GM19463 (cell line): ENCODE measurements at regions not wholly inside any gene's neighbourhood (a gene's known extent, or its start where the extent isn't known, plus 50 kb on each side); places are given as distances from the start of the nearest gene placed in this dataset.
"Not testable (repeated sequence)": the region's sequence is repeated elsewhere in the genome, so short reads cannot be mapped to it uniquely, and the experiment has no call there.

Source experiments
- ATAC-seq: cut with Tn5 transposase; IDR thresholded peaks from one replicate; pipeline ENCODE4 v1.9.1; 2021; ENCODE audit warnings: mild to moderate bottlenecking, moderate library complexity; ENCODE audit not compliant: unreplicated experiment

GRCh38 chrX:3881255-3881895 is 167.9 kb upstream of the PRKX start:
- ATAC-seq = peak; percentile 36

- not testable (repeated sequence) for ATAC-seq
These were observed 162.9 kb upstream of the PRKX start for GRCh38 chrX:3876393-3876792.

DNA sequence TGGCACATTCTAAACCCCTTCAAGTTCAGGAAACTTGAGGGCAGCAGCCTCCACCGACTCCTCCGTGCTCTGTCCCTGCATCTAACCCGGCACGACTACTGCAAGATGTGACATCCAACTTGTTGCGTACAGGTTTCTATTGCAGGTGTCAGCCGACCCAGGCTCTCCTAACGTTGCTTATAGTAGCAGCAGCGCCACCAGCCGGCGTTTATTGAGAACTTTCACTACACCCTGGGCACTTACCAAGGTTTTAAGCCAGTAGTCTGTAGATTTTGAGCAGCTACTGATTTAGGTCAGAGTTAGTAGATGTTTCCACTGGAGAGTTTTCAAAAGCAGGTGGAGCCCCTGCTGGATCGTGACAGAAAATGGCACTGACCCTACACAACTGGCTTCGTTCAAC is 162.2 kb upstream of the PRKX start:
- ATAC-seq = not testable (repeated sequence)

DNA sequence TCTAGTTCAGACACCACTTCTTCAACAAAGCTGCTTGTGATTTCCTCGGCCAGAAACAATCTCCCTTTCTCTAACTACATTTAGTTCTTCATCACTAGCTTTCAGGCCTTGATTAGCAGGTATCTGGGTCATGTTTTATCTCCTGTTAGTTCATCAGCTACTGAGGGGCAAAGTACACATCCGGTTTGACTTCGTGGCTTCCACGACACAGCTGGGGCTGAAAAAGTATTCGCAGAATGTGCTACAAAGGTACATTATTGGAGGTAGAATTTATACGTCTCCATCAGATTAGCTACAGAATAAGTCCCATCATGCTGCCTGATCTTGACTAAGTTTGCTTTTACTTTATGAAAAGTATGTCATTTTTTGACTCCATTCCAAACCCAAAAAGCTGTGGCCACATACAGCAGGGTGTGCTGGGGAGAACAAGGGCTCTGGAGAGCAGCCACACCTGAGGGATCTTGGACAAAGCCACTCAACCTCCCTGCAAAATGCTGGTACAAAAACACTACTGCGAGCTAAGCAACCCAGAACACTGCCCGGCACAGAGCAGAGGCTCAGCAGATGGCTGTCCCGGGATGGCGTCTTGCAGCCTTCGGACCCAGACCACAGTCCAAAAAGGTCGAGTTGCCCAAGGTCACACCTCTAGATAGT is 158.9 kb upstream of the PRKX start:
- ATAC-seq = not testable (repeated sequence)

DNA sequence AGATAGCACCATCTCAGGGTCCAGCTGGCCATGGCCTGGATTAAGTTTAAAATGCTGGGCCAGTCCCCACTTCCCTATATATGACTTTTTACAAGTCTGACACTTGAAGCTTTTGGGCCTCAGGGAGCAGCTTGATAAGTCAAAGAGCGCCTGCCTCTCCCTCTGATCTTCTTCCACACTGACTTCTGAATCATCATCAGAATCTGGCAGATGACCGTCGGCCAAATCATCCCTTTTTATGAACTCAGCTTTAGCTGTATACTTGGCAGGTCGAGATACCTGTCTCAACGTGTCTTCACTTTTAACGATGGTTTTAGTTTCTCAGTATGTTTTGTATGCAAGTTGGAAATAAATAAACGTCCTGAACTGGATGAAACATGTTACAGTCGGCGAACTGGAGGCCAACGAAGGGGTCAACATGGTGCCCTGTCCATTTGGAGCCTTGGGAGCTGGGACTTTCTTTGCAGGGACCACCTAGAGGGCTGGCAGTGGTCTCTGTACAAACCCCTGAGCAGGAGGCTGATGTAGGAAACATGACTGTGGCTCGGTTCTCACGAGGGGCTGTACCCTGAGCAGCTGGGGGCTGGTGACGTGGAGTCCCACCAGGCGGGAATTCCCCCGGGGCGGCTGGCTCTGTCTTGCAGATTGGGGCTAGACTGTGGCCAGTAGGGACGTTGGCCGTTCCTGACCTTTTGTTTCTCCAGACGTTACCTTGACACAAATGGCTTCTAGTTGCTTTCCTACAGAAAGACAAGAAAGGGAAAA is 153.8 kb upstream of the PRKX start:
- not testable (repeated sequence) for ATAC-seq

- ATAC-seq = not testable (repeated sequence)
These were observed 144.9 kb upstream of the PRKX start for GRCh38 chrX:3858332-3858731.

DNA sequence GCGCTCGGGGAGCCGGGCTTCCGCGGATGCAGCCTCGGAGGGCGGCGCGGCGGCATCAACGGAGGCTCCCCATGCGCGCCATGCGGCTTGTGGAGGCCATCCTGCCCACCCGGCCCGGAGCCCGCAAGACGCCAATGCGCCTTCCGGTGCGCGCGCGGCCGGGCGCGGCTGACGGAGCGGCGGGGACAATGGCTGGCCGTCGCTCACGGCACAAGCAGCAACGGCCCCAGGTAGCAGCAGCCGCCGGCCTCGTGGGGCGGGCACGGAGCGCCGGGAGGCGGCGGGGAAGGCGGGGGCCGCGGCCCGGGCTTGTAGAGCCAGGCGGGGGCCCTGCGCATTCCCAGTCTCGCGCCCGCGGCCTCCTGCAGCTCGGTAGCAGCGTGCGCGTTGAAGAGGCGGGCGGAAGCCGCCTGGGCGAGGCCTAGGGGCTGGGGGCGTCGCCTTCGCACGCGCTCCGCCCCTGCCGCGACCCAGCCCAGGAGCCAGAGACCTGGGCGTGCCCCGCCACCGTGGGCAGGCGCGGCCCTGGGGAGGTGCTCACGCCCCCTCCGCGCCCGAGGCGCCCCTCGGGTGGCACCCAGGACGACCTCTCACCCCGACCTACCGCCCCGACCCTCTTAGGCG is 130.2 kb upstream of the PRKX start:
- ATAC-seq = peak; percentile 89

GRCh38 chrX:3842822-3843521 is 129.5 kb upstream of the PRKX start:
- peak; percentile 50 for ATAC-seq

DNA sequence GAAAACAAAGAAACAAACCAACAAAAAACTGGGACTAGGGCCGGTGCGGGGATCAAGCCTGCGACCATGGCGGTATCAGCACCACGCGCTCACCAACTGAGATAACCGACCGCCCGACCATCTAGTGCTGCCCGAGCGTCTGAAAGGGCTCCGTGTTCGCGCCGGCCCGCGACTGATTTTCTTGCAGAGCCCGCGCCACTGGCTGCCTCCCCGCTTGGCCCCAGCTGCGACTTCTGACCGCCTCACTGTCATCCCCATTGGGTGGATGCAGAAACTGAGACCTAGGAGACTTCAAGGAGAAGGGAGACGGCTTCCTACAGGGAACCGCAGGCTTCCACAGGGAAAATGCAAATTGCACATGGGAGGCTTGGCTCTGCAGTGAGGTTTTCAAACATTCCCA is 125.3 kb upstream of the PRKX start:
- ATAC-seq = not testable (repeated sequence)

DNA sequence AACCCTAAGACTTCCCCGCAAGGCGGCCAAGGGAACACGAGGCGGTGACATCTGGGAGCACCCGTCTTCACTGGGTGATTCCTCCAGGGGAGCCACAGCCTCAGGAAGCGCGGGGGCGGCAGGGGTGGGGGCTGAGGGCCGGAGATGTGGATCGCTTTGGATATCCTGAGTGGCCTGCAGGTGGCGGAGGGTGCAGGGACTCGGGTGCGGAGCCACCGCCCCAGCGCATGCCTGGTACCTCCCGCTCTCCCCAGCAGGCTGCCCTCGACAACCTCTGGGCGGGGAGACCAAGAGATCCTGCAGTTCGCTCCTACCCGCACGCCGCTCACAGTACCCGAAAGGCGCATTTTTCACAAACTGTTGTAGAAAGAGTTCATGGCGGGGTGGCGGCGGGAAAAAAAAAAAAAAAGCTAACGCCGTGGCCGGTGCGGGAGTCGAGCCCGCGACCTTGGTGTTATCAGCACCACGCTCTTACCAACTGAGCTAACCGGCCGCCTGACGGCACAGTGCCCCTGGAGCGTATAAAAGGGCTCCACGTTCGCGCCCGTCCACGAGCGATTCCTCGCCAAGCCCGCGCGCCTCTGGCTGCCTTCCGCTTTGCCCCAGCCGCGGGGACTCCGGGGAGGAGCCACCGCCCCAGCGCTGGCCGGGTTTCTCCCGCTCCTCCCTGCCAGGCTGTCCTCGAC is 124.7 kb upstream of the PRKX start:
- ATAC-seq = not testable (repeated sequence)

DNA sequence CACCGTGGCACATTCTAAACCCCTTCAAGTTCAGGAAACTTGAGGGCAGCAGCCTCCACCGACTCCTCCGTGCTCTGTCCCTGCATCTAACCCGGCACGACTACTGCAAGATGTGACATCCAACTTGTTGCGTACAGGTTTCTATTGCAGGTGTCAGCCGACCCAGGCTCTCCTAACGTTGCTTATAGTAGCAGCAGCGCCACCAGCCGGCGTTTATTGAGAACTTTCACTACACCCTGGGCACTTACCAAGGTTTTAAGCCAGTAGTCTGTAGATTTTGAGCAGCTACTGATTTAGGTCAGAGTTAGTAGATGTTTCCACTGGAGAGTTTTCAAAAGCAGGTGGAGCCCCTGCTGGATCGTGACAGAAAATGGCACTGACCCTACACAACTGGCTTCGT is 123.8 kb upstream of the PRKX start:
- not testable (repeated sequence) for ATAC-seq

GRCh38 chrX:3833761-3834542 is 120.5 kb upstream of the PRKX start:
- not testable (repeated sequence) for ATAC-seq

- not testable (repeated sequence) for ATAC-seq
These were observed 116.6 kb upstream of the PRKX start for GRCh38 chrX:3830020-3830419.

- ATAC-seq = not testable (repeated sequence)
These were observed 115.6 kb upstream of the PRKX start for GRCh38 chrX:3829041-3829531.

DNA sequence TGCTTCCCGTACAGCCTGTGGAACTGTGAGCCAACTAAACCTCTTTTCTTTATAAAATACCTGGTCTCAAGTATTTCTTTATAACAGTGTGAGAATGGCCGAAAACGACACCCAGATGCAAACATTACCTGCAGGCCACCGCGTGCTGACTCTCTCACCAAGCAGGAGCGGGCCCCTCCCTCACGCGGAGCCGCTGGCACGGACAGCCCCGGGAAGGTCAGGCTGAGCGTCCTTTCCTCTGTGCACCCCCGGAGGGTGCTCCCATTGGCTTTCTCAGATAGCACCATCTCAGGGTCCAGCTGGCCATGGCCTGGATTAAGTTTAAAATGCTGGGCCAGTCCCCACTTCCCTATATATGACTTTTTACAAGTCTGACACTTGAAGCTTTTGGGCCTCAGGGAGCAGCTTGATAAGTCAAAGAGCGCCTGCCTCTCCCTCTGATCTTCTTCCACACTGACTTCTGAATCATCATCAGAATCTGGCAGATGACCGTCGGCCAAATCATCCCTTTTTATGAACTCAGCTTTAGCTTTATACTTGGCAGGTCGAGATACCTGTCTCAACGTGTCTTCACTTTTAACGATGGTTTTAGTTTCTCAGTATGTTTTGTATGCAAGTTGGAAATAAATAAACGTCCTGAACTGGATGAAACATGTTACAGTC is 115.1 kb upstream of the PRKX start:
- ATAC-seq = not testable (repeated sequence)

- not testable (repeated sequence) for ATAC-seq
These were observed 110.6 kb upstream of the PRKX start for GRCh38 chrX:3824008-3824407.

DNA sequence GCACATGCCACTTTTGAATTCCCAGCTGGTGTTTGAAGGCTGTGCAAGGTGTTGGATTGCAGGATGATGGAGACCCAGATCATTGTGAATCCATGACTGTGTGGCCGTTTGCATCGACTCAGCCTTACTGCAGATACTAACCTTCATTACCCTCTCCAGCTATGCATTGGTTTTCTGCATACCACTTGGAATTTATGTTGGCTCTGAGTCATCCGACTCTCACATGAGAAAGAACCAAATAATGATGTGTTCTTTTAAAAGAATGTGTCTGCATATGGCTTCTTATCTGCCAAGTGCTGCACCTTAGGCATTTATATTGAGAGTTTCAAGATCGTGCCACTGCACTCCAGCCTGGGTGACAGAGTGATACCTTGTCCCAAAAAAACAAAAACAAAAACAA is 106.7 kb upstream of the PRKX start:
- ATAC-seq = no peak

- not testable (repeated sequence) for ATAC-seq
These were observed 104.0 kb upstream of the PRKX start for GRCh38 chrX:3817480-3817879.
